Heart left ventricle (tissue), 13 donors: ENCODE measurements at regions not wholly inside any gene's neighbourhood (a gene's known extent, or its start where the extent isn't known, plus 50 kb on each side); places are given as distances from the start of the nearest gene placed in this dataset.

Experiments used
- CTCF ChIP-seq, 12 donors: fragments of 200-600 bp; sonication (generic) in 4 of 12; IDR thresholded peaks; one replicate each; pipeline versions ENCODE4 v1.5.0 to v1.8.0; 2018 to 2022; ENCODE audit warnings: antibody characterized with exemption in 12 of 12, mild to moderate bottlenecking in 5 of 12
- POLR2A ChIP-seq, 2 donors: fragments of 450-650 bp; IDR thresholded peaks; one replicate each; pipeline ENCODE4 v1.6.1; 2017; ENCODE audit warnings: antibody characterized with exemption in 2 of 2, mild to moderate bottlenecking in 2 of 2, moderate library complexity in 2 of 2
- donor health status: ischemic (EF 13 %, LVEDD 7.1; RV severe dilation, severe dysfunction).
- donor health status: DM: no; HTN: yes; CAD: no.
- donor health status: DM: no; HTN: no; CAD: no.
- donor health status: ischemic (EF 25% LVEDD 6.9; RV normal size, moderate dysfunction).
- donor health status: ischemic (EF 25% LVEDD 5.7; RV mildly dilated, moderate dysfunction).
- donor health status: ischemic (EF 35%, LVEDD 5.7; RV mildly dilated, moderate dysfunction).
- donor health status: nonischemic (EF 11% LVEDD 7.7; RV severe dilation, severe dysfunction).
- donor health status: DM: yes; HTN: yes; CAD: no.
- donor health status: PGD.
- donor health status: ischemic (EF 29% LVEDD 5.4; RV normal size, mild dysfunction).
- donor health status: nonischemic (EF 23%, LVEDD 6.1; RV moderate dilation, normal function).

- TF ChIP-seq CTCF (IDR thresholded peaks at IDR 0.05) (no peak), POLR2A (IDR thresholded peaks at IDR 0.05) (no peak)
Measured at GRCh38 chr17:70922268-70922667, 752.9 kb downstream of the KCNJ2 start.
